ENCODE measurements at regions not wholly inside any gene's neighbourhood (a gene's known extent, or its start where the extent isn't known, plus 50 kb on each side); places are given as distances from the start of the nearest gene placed in this dataset.
A peak's percentile ranks its signal among the peaks of the same experiment; 100 is the strongest.

- no peak for DNase-seq
These were observed 54.0 kb downstream of the C11orf91 start for GRCh38 chr11:33646629-33647028.

GRCh38 chr11:33646168-33646567 is 54.5 kb downstream of the C11orf91 start:
- DNase-seq = no peak

- DNase-seq = no peak
These were observed 54.9 kb downstream of the C11orf91 start for GRCh38 chr11:33645686-33646085.

GRCh38 chr11:33643167-33643824 is 57.3 kb downstream of the C11orf91 start:
- DNase-seq = no peak

GRCh38 chr11:33642461-33643166 is 58.0 kb downstream of the C11orf91 start:
- no peak for DNase-seq

- no peak for DNase-seq
These were observed 59.8 kb downstream of the C11orf91 start for GRCh38 chr11:33640730-33641371.

GRCh38 chr11:33638608-33639007 is 62.0 kb downstream of the C11orf91 start:
- DNase-seq = no peak

GRCh38 chr11:33636104-33636503 is 64.5 kb downstream of the C11orf91 start:
- no peak for DNase-seq

- no peak for DNase-seq
These were observed 65.5 kb downstream of the C11orf91 start for GRCh38 chr11:33635161-33635560.

- DNase-seq = no peak
These were observed 66.3 kb downstream of the C11orf91 start for GRCh38 chr11:33634291-33634834.

GRCh38 chr11:33633251-33634003 is 67.2 kb downstream of the C11orf91 start:
- peak; percentile 91 for DNase-seq

GRCh38 chr11:33631749-33632091 is 68.9 kb downstream of the C11orf91 start:
- no peak for DNase-seq

GRCh38 chr11:33630936-33631748 is 69.5 kb downstream of the C11orf91 start:
- no peak for DNase-seq

GRCh38 chr11:33624083-33624482 is 76.5 kb downstream of the C11orf91 start:
- DNase-seq = no peak

GRCh38 chr11:33622806-33623205 is 77.8 kb downstream of the C11orf91 start:
- no peak for DNase-seq

- no peak for DNase-seq
These were observed 78.4 kb downstream of the C11orf91 start for GRCh38 chr11:33622186-33622585.

GRCh38 chr11:33620423-33621171 is 80.0 kb downstream of the C11orf91 start:
- peak; percentile 1 for DNase-seq

- no peak for DNase-seq
These were observed 81.7 kb downstream of the C11orf91 start for GRCh38 chr11:33618956-33619355.

GRCh38 chr11:33618351-33618710 is 82.3 kb downstream of the C11orf91 start:
- DNase-seq = no peak

- DNase-seq = no peak
These were observed 82.8 kb downstream of the C11orf91 start for GRCh38 chr11:33617672-33618350.

GRCh38 chr11:33616552-33616951 is 84.1 kb downstream of the C11orf91 start:
- no peak for DNase-seq
